H9 (cell line): ENCODE measurements at regions not wholly inside any gene's neighbourhood (a gene's known extent, or its start where the extent isn't known, plus 50 kb on each side); places are given as distances from the start of the nearest gene placed in this dataset.

Experiments used
- DNase-seq: peaks from one replicate; pipeline ENCODE4 v3.0.0-alpha.2; 2017
- H2AFZ ChIP-seq: one replicate; pipeline ENCODE4 v1.6.1; 2013; ENCODE audit warnings: mild to moderate bottlenecking, low read length, control low read depth, moderate library complexity
- H2AK5ac ChIP-seq: 2 replicates; pipeline ENCODE4 v1.6.1; 2013; ENCODE audit warnings: low read length, control low read depth, mixed read lengths; ENCODE audit not compliant: insufficient read length
- H2BK120ac ChIP-seq: one replicate; pipeline ENCODE4 v1.6.1; 2013; ENCODE audit warnings: low read depth, mild to moderate bottlenecking, low read length, control low read depth, inconsistent platforms; ENCODE audit not compliant: poor library complexity, severe bottlenecking
- H2BK12ac ChIP-seq: 2 replicates; pipeline ENCODE4 v1.6.1; 2013; ENCODE audit warnings: low read length, control low read depth, mixed read lengths, low read depth; ENCODE audit not compliant: insufficient read length
- H2BK15ac ChIP-seq: 2 replicates; pipeline ENCODE4 v1.6.1; 2013; ENCODE audit warnings: low read depth, low read length, control low read depth
- H2BK20ac ChIP-seq: one replicate; pipeline ENCODE4 v1.6.1; 2013; ENCODE audit warnings: low read depth, mild to moderate bottlenecking, low read length, control low read depth, inconsistent platforms; ENCODE audit not compliant: poor library complexity, severe bottlenecking
- H2BK5ac ChIP-seq: 2 replicates; pipeline ENCODE4 v1.6.1; 2013; ENCODE audit warnings: low read length, control low read depth, mixed read lengths; ENCODE audit not compliant: insufficient read length
- H3K14ac ChIP-seq: 2 replicates; pipeline ENCODE4 v1.6.1; 2013; ENCODE audit warnings: low read length, control low read depth; ENCODE audit not compliant: insufficient read depth
- H3K18ac ChIP-seq: 2 replicates; pipeline ENCODE4 v1.6.1; 2013; ENCODE audit warnings: low read depth, mild to moderate bottlenecking, mixed read lengths, low read length, control low read depth; ENCODE audit not compliant: insufficient read length
- H3K23ac ChIP-seq: 2 replicates; pipeline ENCODE4 v1.6.1; 2013; ENCODE audit warnings: low read length, control low read depth, mixed read lengths, low read depth; ENCODE audit not compliant: insufficient read length
- H3K23me2 ChIP-seq: 2 replicates; pipeline ENCODE4 v1.6.1; 2013; ENCODE audit warnings: low read depth, mild to moderate bottlenecking, mixed read lengths, low read length, control low read depth; ENCODE audit not compliant: insufficient read length, poor library complexity, severe bottlenecking
- H3K27ac ChIP-seq: 2 replicates; pipeline ENCODE4 v1.5.1; 2013; ENCODE audit warnings: low read length, control low read depth, mixed read lengths, low read depth; ENCODE audit not compliant: insufficient read length
- H3K27me3 ChIP-seq: 2 replicates; pipeline ENCODE4 v1.6.1; 2013; ENCODE audit warnings: low read length, control low read depth, inconsistent platforms; ENCODE audit not compliant: insufficient read depth
- H3K4ac ChIP-seq: 2 replicates; pipeline ENCODE4 v1.6.1; 2013; ENCODE audit warnings: low read depth, mild to moderate bottlenecking, control low read depth, inconsistent platforms, low read length, moderate library complexity
- H3K4me1 ChIP-seq: 2 replicates; pipeline ENCODE4 v1.6.1; 2013; ENCODE audit warnings: low read length, control low read depth, inconsistent platforms; ENCODE audit not compliant: insufficient read depth
- H3K4me2 ChIP-seq: 2 replicates; pipeline ENCODE4 v1.6.1; 2013; ENCODE audit warnings: low read length, control low read depth, mixed read lengths; ENCODE audit not compliant: insufficient read length, insufficient read depth
- H3K56ac ChIP-seq: 2 replicates; pipeline ENCODE4 v1.6.1; 2013; ENCODE audit warnings: low read depth, mild to moderate bottlenecking, mixed read lengths, low read length, control low read depth; ENCODE audit not compliant: insufficient read length
- H3K79me1 ChIP-seq: 2 replicates; pipeline ENCODE4 v1.6.1; 2013; ENCODE audit warnings: low read depth, mild to moderate bottlenecking, moderate library complexity, low read length, control low read depth, inconsistent platforms; ENCODE audit not compliant: insufficient read depth, poor library complexity, severe bottlenecking
- H3K79me2 ChIP-seq: 2 replicates; pipeline ENCODE4 v1.6.1; 2013; ENCODE audit warnings: low read length, control low read depth, inconsistent platforms; ENCODE audit not compliant: insufficient read depth
- H3K9ac ChIP-seq: 2 replicates; pipeline ENCODE4 v1.6.1; 2013; ENCODE audit warnings: low read length, control low read depth, mixed read lengths; ENCODE audit not compliant: insufficient read length; ENCODE audit errors: extremely low read depth
- H3K9me3 ChIP-seq: one replicate; pipeline ENCODE4 v1.6.1; 2013; ENCODE audit warnings: low read depth, low read length, inconsistent platforms; ENCODE audit not compliant: control insufficient read depth
- H3T11ph ChIP-seq: one replicate; pipeline ENCODE4 v1.6.1; 2013; ENCODE audit warnings: mild to moderate bottlenecking, low read length, control low read depth, inconsistent platforms
- H4K20me1 ChIP-seq: one replicate; pipeline ENCODE4 v1.6.1; 2013; ENCODE audit not compliant: control insufficient read depth, insufficient read length, insufficient read depth
- H4K5ac ChIP-seq: 2 replicates; pipeline ENCODE4 v1.6.1; 2013; ENCODE audit warnings: low read depth, mild to moderate bottlenecking, mixed read lengths, low read length, control low read depth; ENCODE audit not compliant: insufficient read length
- H4K8ac ChIP-seq: replicated peaks from 2 replicates; pipeline ENCODE4 v1.6.1; 2013; ENCODE audit warnings: low read length, control low read depth, mixed read lengths, low read depth; ENCODE audit not compliant: insufficient read length
- H4K91ac ChIP-seq: 2 replicates; pipeline ENCODE4 v1.6.1; 2013; ENCODE audit warnings: low read depth, mild to moderate bottlenecking, moderate library complexity, mixed read lengths, low read length, control low read depth; ENCODE audit not compliant: insufficient read length
- H3K27ac Mint-ChIP-seq, 3 experiments: 2 replicates in 2 of 3; 3 replicates in 1 of 3; pipeline ENCODE4 v1.8.0; 2020 to 2021; ENCODE audit warnings: mixed read lengths in 3 of 3, mild to moderate bottlenecking in 1 of 3, moderate library complexity in 1 of 3
- H3K27me3 Mint-ChIP-seq: 2 replicates; pipeline ENCODE4 v1.8.0; 2021; ENCODE audit warnings: low read depth, mild to moderate bottlenecking, moderate library complexity, mixed read lengths
- H3K36me3 Mint-ChIP-seq, 3 experiments: 2 replicates in 2 of 3; 3 replicates in 1 of 3; pipeline ENCODE4 v1.8.0; 2020 to 2021; ENCODE audit warnings: low read depth in 3 of 3, mixed read lengths in 3 of 3; ENCODE audit not compliant: insufficient read depth in 1 of 3
- H3K4me1 Mint-ChIP-seq, 2 experiments: 2 replicates each; pipeline ENCODE4 v1.8.0; 2020; ENCODE audit warnings: mixed read lengths in 2 of 2
- H3K4me3 Mint-ChIP-seq, 2 experiments: 2 replicates in 1 of 2; 3 replicates in 1 of 2; pipeline ENCODE4 v1.8.0; 2020 to 2021; ENCODE audit warnings: mild to moderate bottlenecking in 2 of 2, mixed read lengths in 2 of 2, moderate library complexity in 1 of 2
- H3K9me3 Mint-ChIP-seq, 2 experiments: 2 replicates in 1 of 2; 3 replicates in 1 of 2; pipeline ENCODE4 v1.8.0; 2020; ENCODE audit warnings: mild to moderate bottlenecking in 2 of 2, mixed read lengths in 2 of 2, moderate library complexity in 1 of 2
- WGBS: extraction: QIAGEN DNeasy Blood & Tissue Kit; methylation state at CpG from one replicate; pipeline ENCODE4 v1.1.7; 2013; ENCODE audit warnings: missing lambda C conversion rate, low lambda C conversion rate, mixed read lengths; ENCODE audit not compliant: insufficient read length; ENCODE audit errors: extremely low coverage; 5-methylcytosine and 5-hydroxymethylcytosine counted together
- TF ChIP-seq, protein P1 (sequence below): fragments of 200-600 bp; sonication (generic); conservative IDR thresholded peaks from 3 replicates; pipeline ENCODE4 v1.8.0; 2021; ENCODE audit warnings: antibody characterized with exemption, mild to moderate bottlenecking

DNA sequence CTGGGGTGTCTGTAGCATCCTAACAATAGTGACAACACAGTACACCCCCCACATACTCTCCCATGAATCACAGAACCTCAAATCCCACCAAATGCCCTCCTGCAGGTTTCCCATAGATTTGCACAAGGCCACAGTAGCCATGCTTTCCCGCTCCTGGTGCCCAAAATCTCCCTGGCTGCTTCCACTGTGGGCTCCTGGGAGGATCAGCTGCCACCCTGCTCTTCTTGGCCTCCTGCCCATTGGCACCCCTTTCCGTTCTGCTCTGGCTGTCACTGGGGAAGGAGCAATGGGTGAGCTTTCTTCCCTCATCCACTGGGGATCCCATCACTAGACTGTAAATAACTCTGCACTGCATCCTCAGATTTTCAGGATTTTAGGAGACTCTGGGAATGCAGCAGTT lies 92.1 kb upstream of the SLC24A5 start:
- no peak overlapping the region for H2BK5ac ChIP-seq
- H3K4me2 ChIP-seq = no peak overlapping the region
- no peak overlapping the region for H4K91ac ChIP-seq
- no peak overlapping the region for H3K27ac ChIP-seq
- H3T11ph ChIP-seq = no peak overlapping the region
- H3K27ac Mint-ChIP-seq = no peak overlapping the region
- no peak overlapping the region for H2BK12ac ChIP-seq
- no peak overlapping the region for H3K4me3 Mint-ChIP-seq
- no peak for DNase-seq
- no peaks in the 10 kb centered on the region for H3K9me3 ChIP-seq
- no peak overlapping the region for H3K18ac ChIP-seq
- H3K79me2 ChIP-seq = no peaks in the 10 kb centered on the region
- TF ChIP-seq, protein P1, sequence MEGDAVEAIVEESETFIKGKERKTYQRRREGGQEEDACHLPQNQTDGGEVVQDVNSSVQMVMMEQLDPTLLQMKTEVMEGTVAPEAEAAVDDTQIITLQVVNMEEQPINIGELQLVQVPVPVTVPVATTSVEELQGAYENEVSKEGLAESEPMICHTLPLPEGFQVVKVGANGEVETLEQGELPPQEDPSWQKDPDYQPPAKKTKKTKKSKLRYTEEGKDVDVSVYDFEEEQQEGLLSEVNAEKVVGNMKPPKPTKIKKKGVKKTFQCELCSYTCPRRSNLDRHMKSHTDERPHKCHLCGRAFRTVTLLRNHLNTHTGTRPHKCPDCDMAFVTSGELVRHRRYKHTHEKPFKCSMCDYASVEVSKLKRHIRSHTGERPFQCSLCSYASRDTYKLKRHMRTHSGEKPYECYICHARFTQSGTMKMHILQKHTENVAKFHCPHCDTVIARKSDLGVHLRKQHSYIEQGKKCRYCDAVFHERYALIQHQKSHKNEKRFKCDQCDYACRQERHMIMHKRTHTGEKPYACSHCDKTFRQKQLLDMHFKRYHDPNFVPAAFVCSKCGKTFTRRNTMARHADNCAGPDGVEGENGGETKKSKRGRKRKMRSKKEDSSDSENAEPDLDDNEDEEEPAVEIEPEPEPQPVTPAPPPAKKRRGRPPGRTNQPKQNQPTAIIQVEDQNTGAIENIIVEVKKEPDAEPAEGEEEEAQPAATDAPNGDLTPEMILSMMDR = no peak
- H3K9me3 Mint-ChIP-seq = no peaks in the 10 kb centered on the region
- WGBS = no CpG with 5 or more reads among the region's 2 CpGs
- no peak overlapping the region for H2BK15ac ChIP-seq
- H2BK20ac ChIP-seq = no peak overlapping the region
- H3K36me3 Mint-ChIP-seq = no peaks in the 10 kb centered on the region
- H2AK5ac ChIP-seq = no peak overlapping the region
- no peaks in the 10 kb centered on the region; the same call in 1 of the 2 replicates for H3K4me1 ChIP-seq
- H3K4ac ChIP-seq = no peak overlapping the region
- no peak overlapping the region for H2AFZ ChIP-seq
- H3K79me1 ChIP-seq = no peaks in the 10 kb centered on the region
- peaks cover 4% of the 10 kb centered on the region in 2 experiments; a peak in 1 of 4 replicates for H3K4me1 Mint-ChIP-seq
- no peak overlapping the region for H2BK120ac ChIP-seq
- no peaks in the 10 kb centered on the region for H4K20me1 ChIP-seq
- no peak overlapping the region for H3K56ac ChIP-seq
- no peaks in the 10 kb centered on the region; the same call in 1 of the 2 replicates for H3K27me3 Mint-ChIP-seq
- no peak overlapping the region for H4K5ac ChIP-seq
- no peaks in the 10 kb centered on the region for H3K23me2 ChIP-seq
- no peak overlapping the region for H4K8ac ChIP-seq
- no peak overlapping the region for H3K23ac ChIP-seq
- H3K27me3 ChIP-seq = no peaks in the 10 kb centered on the region
- H3K14ac ChIP-seq = no peak overlapping the region
- no peak overlapping the region for H3K9ac ChIP-seq
